ENCODE measurements at regions not wholly inside any gene's neighbourhood (a gene's known extent, or its start where the extent isn't known, plus 50 kb on each side); places are given as distances from the start of the nearest gene placed in this dataset.
"Not testable (repeated sequence)": the region's sequence is repeated elsewhere in the genome, so short reads cannot be mapped to it uniquely, and the experiment has no call there.

- Histone ChIP-seq H3K4me3 (no peak overlapping the region), H3K27me3 (no peaks in the 10 kb centered on the region), H3K36me3 (no peaks in the 10 kb centered on the region), H3K9me3 (no peaks in the 10 kb centered on the region), H3K4me1 (no peaks in the 10 kb centered on the region), H3K27ac (no peak overlapping the region)
- no peak for TF ChIP-seq CTCF (IDR thresholded peaks at IDR 0.05)
- TF ChIP-seq POLR2A (IDR thresholded peaks at IDR 0.05): no peak
- TF ChIP-seq POLR2AphosphoS5 (IDR thresholded peaks at IDR 0.05): no peak
- intact Hi-C loops (cut with DNase I; ENCODE audit: low total_unique reads): no loop called here
- no peak for DNase-seq (ENCODE audit: low spot score in 2 of 2)
Observed at GRCh38 chr2:192947352-192947751, 752.6 kb upstream of the TMEFF2 start.

DNA sequence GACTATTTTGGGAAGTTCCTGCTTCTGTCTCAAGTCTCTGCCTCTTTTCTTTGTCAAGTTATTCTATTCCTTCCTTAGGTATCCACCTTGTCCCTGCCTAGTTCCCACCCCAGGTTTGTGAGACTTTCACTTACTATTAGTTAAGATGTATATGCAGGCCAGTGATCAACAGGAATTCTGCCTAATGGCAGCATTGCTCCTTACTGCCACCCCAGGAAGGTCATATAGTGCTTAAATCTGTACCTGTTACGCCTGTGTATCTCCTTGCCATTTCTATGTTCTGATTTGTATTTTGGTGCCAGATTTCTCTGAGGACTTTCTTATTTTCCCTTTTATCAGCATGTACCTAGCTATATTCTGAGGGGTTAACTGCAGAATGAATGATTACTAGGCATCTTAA is 746.0 kb upstream of the TMEFF2 start:
- TF ChIP-seq POLR2AphosphoS5 (IDR thresholded peaks at IDR 0.05): no peak
- no peak for TF ChIP-seq POLR2A (IDR thresholded peaks at IDR 0.05)
- no peak for TF ChIP-seq CTCF (IDR thresholded peaks at IDR 0.05)
- Histone ChIP-seq H3K4me1 (no peaks in the 10 kb centered on the region), H3K4me3 (no peak overlapping the region), H3K27ac (no peak overlapping the region), H3K27me3 (no peaks in the 10 kb centered on the region), H3K36me3 (no peaks in the 10 kb centered on the region), H3K9me3 (peaks cover 0 to 5% of the 10 kb centered on the region in 2 donors)
- intact Hi-C loops (cut with DNase I; ENCODE audit: low total_unique reads): no loop called here
- DNase-seq (ENCODE audit: low spot score in 2 of 2): no peak

DNA sequence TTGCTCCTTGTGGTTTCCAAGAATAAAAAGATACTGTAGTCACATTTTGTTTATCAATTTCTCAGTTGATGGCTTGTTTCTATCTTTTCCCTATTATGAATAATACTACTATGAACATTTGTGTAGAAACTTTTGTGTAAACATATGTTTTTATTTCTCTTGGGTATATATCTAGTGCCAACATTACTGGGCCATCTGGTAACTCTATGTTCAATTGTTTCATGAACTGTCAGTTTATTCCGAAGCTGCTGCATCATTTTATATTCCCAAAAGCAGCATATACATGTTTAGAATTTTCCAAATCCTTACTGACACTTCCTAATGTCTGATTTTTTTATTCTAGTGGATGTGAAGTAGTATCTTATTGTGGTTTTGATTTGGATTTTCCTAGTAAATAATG is 737.6 kb upstream of the TMEFF2 start:
- intact Hi-C loops (cut with DNase I; ENCODE audit: low total_unique reads): no loop called here
- DNase-seq (ENCODE audit: low spot score in 2 of 2): no peak
- Histone ChIP-seq H3K4me1 (no peaks in the 10 kb centered on the region), H3K9me3 (no peaks in the 10 kb centered on the region), H3K4me3 (no peak overlapping the region), H3K27me3 (no peaks in the 10 kb centered on the region), H3K36me3 (no peaks in the 10 kb centered on the region), H3K27ac (no peak overlapping the region)
- TF ChIP-seq CTCF (IDR thresholded peaks at IDR 0.05) (no peak), POLR2A (IDR thresholded peaks at IDR 0.05) (no peak), POLR2AphosphoS5 (IDR thresholded peaks at IDR 0.05) (no peak)

- H3K36me3 ChIP-seq; H3K27me3 ChIP-seq; H3K4me1 ChIP-seq; H3K4me3 ChIP-seq; H3K27ac ChIP-seq; H3K9me3 ChIP-seq; intact Hi-C loops (cut with DNase I; ENCODE audit: low total_unique reads); DNase-seq (ENCODE audit: low spot score in 2 of 2): not testable (repeated sequence)
Observed at GRCh38 chr2:192921631-192922030, 726.9 kb upstream of the TMEFF2 start.

- Histone ChIP-seq H3K9me3 (no peaks in the 10 kb centered on the region), H3K27ac (no peak overlapping the region)
- no peak for DNase-seq (ENCODE audit: low spot score in 2 of 2)
Observed at GRCh38 chr2:192901446-192901845, 706.7 kb upstream of the TMEFF2 start.

More at GRCh38 chr2:192901446-192901845, 706.7 kb upstream of the TMEFF2 start:
- intact Hi-C loops (cut with DNase I; ENCODE audit: low total_unique reads): no loop called here
- no peak for TF ChIP-seq CTCF (IDR thresholded peaks at IDR 0.05)
- Histone ChIP-seq H3K36me3 (no peaks in the 10 kb centered on the region), H3K4me3 (no peak overlapping the region), H3K4me1 (no peaks in the 10 kb centered on the region), H3K27me3 (no peaks in the 10 kb centered on the region)

Measured in breast epithelium (tissue), 4 donors.